ENCODE measurements at regions not wholly inside any gene's neighbourhood (a gene's known extent, or its start where the extent isn't known, plus 50 kb on each side); places are given as distances from the start of the nearest gene placed in this dataset.

DNA sequence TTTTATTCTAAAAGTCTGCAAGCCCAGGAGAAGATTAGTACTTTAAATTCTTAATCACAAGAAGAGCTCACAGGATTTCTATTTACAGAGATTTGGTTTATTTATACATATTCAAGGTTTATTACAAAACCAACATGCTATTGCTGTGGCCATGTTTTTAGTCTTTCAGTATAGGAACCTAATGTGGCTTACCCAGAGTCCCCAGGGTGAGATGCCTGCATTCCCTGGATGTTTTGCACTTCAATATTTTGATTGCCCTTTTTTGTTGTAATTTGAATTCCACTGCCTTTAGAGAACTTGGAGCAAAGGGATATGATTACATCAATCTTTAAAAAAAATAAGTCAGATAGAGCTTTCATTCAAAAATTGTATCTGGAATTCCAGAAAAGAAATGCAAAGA lies 146.0 kb upstream of the FRMPD4 start:
- TF ChIP-seq, protein P1, sequence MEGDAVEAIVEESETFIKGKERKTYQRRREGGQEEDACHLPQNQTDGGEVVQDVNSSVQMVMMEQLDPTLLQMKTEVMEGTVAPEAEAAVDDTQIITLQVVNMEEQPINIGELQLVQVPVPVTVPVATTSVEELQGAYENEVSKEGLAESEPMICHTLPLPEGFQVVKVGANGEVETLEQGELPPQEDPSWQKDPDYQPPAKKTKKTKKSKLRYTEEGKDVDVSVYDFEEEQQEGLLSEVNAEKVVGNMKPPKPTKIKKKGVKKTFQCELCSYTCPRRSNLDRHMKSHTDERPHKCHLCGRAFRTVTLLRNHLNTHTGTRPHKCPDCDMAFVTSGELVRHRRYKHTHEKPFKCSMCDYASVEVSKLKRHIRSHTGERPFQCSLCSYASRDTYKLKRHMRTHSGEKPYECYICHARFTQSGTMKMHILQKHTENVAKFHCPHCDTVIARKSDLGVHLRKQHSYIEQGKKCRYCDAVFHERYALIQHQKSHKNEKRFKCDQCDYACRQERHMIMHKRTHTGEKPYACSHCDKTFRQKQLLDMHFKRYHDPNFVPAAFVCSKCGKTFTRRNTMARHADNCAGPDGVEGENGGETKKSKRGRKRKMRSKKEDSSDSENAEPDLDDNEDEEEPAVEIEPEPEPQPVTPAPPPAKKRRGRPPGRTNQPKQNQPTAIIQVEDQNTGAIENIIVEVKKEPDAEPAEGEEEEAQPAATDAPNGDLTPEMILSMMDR (IDR thresholded peaks at IDR 0.05; ENCODE audit: insufficient read depth, low read length, missing control alignments) = no peak
- ChIA-PET POLR2A (no interaction called here), CTCF (no interaction called here)
- DNase-seq (ENCODE audit: low read depth, low spot score) = no peak
- H3K4me3 ChIP-seq (ENCODE audit: low read depth, low read length) = no peak overlapping the region

DNA sequence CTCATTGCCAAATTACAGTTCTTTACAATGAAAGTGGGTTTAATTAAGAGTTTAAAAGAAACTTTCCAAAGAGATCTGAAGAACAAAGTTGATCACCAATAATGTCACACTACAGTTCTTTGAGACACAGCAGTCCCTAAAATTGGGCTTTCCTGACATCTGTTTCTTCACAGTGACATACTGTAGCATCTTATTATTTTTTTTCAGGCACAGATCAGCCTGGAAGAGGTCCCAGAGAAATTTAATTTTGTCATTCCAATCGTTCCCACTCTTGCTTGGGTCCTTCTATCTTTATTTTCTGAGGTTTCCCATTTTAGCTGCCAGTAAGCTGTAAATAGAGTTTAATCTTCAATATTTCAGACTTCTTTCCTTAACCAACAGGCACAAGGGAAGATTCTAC lies 143.1 kb upstream of the FRMPD4 start:
- TF ChIP-seq, protein P1 (IDR thresholded peaks at IDR 0.05; ENCODE audit: insufficient read depth, low read length, missing control alignments) = no peak
- POLR2A ChIA-PET = no interaction called here
- no peak overlapping the region for H3K4me3 ChIP-seq (ENCODE audit: low read depth, low read length)
- DNase-seq (ENCODE audit: low read depth, low spot score) = no peak
- CTCF ChIA-PET = interaction anchor here (1.1 kb wide), 1 partner anchor 27 kb away, joined by 3 read pairs; no protein-coding TSS in a partner anchor

DNA sequence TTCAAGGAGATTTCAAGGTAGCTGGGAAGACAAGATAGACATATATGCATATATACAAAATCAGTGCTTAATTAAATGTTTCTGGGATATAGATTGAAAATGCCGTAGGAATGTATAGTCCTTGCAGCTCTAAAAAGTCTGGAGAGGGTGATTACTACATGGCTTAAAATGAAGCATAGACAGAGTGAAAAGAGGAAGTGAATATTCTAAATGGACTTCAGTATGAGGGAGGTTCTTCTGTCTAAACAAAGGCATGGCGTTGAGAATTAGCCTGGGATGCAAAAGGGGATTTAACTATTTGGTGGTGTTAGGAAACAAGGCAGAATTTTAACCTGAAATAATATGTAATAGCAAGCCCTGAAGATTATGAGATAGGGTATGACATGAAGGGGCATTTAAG lies 141.5 kb upstream of the FRMPD4 start:
- ChIA-PET POLR2A (no interaction called here), CTCF (no interaction called here)
- DNase-seq (ENCODE audit: low read depth, low spot score) = no peak
- no peak overlapping the region for H3K4me3 ChIP-seq (ENCODE audit: low read depth, low read length)
- TF ChIP-seq, protein P1 (IDR thresholded peaks at IDR 0.05; ENCODE audit: insufficient read depth, low read length, missing control alignments) = no peak

DNA sequence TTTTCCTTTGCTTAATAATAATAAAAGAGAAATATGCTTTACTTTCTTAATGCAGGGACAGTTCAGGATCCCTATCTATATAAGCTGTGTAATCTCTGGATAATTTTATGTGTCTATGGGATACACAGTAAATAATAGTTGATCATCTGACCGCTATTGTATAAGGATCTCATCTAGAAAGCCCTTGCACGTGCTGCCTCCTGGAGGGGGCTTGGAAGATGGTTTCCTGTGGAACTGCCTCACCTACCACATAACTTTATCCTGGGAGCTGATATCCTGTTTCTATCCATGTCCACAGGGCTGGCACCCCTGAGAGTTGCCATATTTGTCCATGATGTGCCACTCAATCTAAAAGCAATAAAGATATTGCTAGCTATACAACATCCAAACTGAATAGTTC lies 139.3 kb upstream of the FRMPD4 start:
- DNase-seq (ENCODE audit: low read depth, low spot score) = no peak
- TF ChIP-seq, protein P1 (IDR thresholded peaks at IDR 0.05; ENCODE audit: insufficient read depth, low read length, missing control alignments) = no peak
- POLR2A ChIA-PET = no interaction called here
- H3K4me3 ChIP-seq (ENCODE audit: low read depth, low read length) = no peak overlapping the region
- CTCF ChIA-PET = no interaction called here

DNA sequence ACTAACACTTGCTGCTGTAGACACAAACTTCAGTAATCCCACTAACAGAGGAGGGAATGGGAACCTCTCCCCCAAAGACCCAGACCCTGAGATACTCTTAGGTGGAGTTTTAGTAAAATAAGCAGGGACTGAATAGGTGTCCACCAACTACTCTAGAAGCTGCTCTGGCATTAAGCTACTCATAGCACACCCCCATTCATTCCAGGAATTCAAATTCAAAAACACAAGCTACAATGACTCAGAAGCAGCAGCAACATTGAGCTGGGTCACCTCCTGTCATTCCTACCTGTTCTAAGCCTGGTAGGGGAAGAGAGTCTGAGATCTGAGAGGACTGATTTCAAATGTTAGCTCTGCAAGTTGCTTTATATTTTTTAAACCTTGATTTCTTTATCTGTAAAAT lies 135.4 kb upstream of the FRMPD4 start:
- TF ChIP-seq, protein P1 (IDR thresholded peaks at IDR 0.05; ENCODE audit: insufficient read depth, low read length, missing control alignments) = no peak
- ChIA-PET POLR2A (no interaction called here), CTCF (no interaction called here)
- DNase-seq (ENCODE audit: low read depth, low spot score) = no peak
- no peak overlapping the region for H3K4me3 ChIP-seq (ENCODE audit: low read depth, low read length)

DNA sequence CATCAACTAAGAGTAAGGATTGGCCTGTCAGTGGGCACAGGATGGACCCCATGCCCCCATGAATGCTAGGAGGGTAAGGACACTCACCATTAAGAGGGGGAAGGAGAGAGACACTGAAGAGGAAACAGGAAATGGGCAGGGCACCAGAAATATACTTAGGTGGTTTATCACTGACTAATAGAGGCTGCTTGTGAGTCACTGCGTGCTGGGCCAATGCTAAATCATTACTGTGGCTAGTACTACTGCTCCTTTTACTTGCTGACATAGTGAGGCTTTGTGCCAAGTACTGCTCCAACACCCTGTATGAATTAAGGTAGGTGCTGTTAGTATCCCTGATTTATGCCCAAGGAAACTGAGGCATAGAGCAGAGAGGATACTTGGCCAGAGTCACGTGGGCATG lies 130.4 kb upstream of the FRMPD4 start:
- ChIA-PET POLR2A (no interaction called here), CTCF (no interaction called here)
- H3K4me3 ChIP-seq (ENCODE audit: low read depth, low read length) = no peak overlapping the region
- DNase-seq (ENCODE audit: low read depth, low spot score) = no peak
- TF ChIP-seq, protein P1 (IDR thresholded peaks at IDR 0.05; ENCODE audit: insufficient read depth, low read length, missing control alignments) = no peak

Data from AG04449 (cell line).